ENCODE measurements at regions not wholly inside any gene's neighbourhood (a gene's known extent, or its start where the extent isn't known, plus 50 kb on each side); places are given as distances from the start of the nearest gene placed in this dataset.

- no peaks in the 10 kb centered on the region for H3K9me2 ChIP-seq
- no peak overlapping the region for H3K4me3 ChIP-seq (ENCODE audit: low read depth in 2 of 2, low read length in 1 of 2)
- no peaks in the 10 kb centered on the region; a peak in 1 of 4 replicates for H3K4me1 ChIP-seq (ENCODE audit: control insufficient read depth in 1 of 2, insufficient read depth in 2 of 2, low read depth in 1 of 2, low read length in 1 of 2)
- no peak overlapping the region for H3K4me2 ChIP-seq
- no peak for DNase-seq
- 35% methylated on average over 2 of the region's 2 CpGs for WGBS (ENCODE audit: low lambda C conversion rate)
- ChIA-PET POLR2A (no interaction called here), CTCF (interaction anchor here (1.0 kb wide), 1 partner anchor 29 kb away, joined by 3 read pairs; no protein-coding TSS in a partner anchor)
- no peak overlapping the region for H3K27ac ChIP-seq (ENCODE audit: low read depth in 2 of 2, low read length in 1 of 2)
- no peaks in the 10 kb centered on the region for H3K79me2 ChIP-seq (ENCODE audit: insufficient read depth)
- no peaks in the 10 kb centered on the region for H4K20me1 ChIP-seq (ENCODE audit: insufficient read depth)
- no peak overlapping the region for H3K9ac ChIP-seq
- TF ChIP-seq YY1 (IDR thresholded peaks at IDR 0.05; ENCODE audit: low read depth) (no peak), MAX (IDR thresholded peaks at IDR 0.05; ENCODE audit: low read depth) (no peak), RAD21 (IDR thresholded peaks at IDR 0.05; ENCODE audit: low read length) (no peak), EZH2phosphoT487 (IDR thresholded peaks at IDR 0.05; ENCODE audit: borderline replicate concordance, low read depth) (no peak), SIN3A (IDR thresholded peaks at IDR 0.05; ENCODE audit: borderline replicate concordance, low read depth, low read length) (no peak), PBX3 (IDR thresholded peaks at IDR 0.05) (no peak), CHD2 (IDR thresholded peaks at IDR 0.05; ENCODE audit: low read length, partially characterized antibody) (no peak), ZBTB33 (IDR thresholded peaks at IDR 0.05; ENCODE audit: borderline replicate concordance, low read depth) (no peak), RXRA (IDR thresholded peaks at IDR 0.05; ENCODE audit: borderline replicate concordance, low read depth) (no peak), USF2 (IDR thresholded peaks at IDR 0.05; ENCODE audit: borderline replicate concordance, low read depth, low read length) (no peak), TAF1 (IDR thresholded peaks at IDR 0.05; ENCODE audit: borderline replicate concordance, low read depth, low read length) (no peak), USF1 (IDR thresholded peaks at IDR 0.05; ENCODE audit: borderline replicate concordance, low read depth) (no peak), REST (IDR thresholded peaks at IDR 0.05; ENCODE audit: low read depth, low read length) (no peak), ELF1 (IDR thresholded peaks at IDR 0.05) (no peak), NFIC (IDR thresholded peaks at IDR 0.05; ENCODE audit: borderline replicate concordance) (no peak), FOSL2 (IDR thresholded peaks at IDR 0.05; ENCODE audit: borderline replicate concordance, low read depth) (no peak)
- no peaks in the 10 kb centered on the region for H3K27me3 ChIP-seq (ENCODE audit: insufficient read depth)
- no peaks in the 10 kb centered on the region for H3K9me3 ChIP-seq
- H3K36me3 ChIP-seq (replicated peaks in 1 of 2; ENCODE audit: control insufficient read depth in 1 of 2, insufficient read depth in 2 of 2, low read length in 1 of 2) = no peaks in the 10 kb centered on the region
- no peak overlapping the region for H2AFZ ChIP-seq (ENCODE audit: low read depth)
- H3F3A ChIP-seq (replicated peaks; ENCODE audit: insufficient read depth) = no peaks in the 10 kb centered on the region
Observed at GRCh38 chr11:109148669-109149068, 273.3 kb upstream of the C11orf87 start.

Data from SK-N-SH (cell line).